ENCODE measurements at regions not wholly inside any gene's neighbourhood (a gene's known extent, or its start where the extent isn't known, plus 50 kb on each side); places are given as distances from the start of the nearest gene placed in this dataset.

DNA sequence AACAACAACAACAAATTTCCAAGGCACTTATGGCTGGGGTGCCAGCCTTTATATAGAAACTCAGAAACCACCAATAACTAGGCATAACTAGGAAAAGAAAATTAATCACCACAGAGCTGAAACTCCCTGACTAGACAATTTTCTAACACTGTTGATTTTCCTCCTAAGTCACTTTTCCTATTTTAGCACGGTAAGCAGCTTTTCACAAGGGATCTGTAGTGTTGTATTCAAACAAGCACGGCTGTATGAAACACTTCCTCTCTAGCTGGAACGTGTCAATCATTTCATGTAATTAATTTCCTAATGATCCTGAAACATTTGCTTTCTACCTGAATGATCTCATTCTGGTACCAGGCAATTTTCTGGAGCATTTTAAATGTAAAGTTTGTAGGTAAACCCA lies 645.0 kb downstream of the IRS1 start:
- TF ChIP-seq, protein P1, sequence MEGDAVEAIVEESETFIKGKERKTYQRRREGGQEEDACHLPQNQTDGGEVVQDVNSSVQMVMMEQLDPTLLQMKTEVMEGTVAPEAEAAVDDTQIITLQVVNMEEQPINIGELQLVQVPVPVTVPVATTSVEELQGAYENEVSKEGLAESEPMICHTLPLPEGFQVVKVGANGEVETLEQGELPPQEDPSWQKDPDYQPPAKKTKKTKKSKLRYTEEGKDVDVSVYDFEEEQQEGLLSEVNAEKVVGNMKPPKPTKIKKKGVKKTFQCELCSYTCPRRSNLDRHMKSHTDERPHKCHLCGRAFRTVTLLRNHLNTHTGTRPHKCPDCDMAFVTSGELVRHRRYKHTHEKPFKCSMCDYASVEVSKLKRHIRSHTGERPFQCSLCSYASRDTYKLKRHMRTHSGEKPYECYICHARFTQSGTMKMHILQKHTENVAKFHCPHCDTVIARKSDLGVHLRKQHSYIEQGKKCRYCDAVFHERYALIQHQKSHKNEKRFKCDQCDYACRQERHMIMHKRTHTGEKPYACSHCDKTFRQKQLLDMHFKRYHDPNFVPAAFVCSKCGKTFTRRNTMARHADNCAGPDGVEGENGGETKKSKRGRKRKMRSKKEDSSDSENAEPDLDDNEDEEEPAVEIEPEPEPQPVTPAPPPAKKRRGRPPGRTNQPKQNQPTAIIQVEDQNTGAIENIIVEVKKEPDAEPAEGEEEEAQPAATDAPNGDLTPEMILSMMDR (IDR thresholded peaks at IDR 0.05): no peak
- TF ChIP-seq POLR2A (IDR thresholded peaks at IDR 0.05): no peak
